ENCODE measurements at regions not wholly inside any gene's neighbourhood (a gene's known extent, or its start where the extent isn't known, plus 50 kb on each side); places are given as distances from the start of the nearest gene placed in this dataset.

DNA sequence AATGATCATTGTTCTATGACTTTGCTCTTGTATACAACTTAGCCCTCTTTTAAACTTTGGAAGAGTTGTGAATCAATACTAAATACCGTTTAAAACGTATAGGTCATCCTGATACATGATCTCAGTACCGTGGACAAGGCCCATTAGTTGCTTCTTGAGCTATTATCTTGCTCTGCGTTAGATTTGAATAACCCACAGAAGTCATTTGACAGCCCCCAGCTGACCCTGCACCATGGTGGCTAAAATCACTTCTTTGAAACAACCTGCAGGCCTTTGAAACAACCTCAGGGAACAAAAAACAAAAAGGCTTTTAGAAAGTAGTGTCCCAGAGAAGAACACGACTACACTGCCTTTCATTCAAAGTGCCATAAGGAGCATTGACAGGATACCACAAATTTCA is 473.0 kb upstream of the ADGRL2 start:
- no peak overlapping the region for H3K27ac ChIP-seq
- H3K27me3 ChIP-seq = no peaks in the 10 kb centered on the region
- DNase-seq = no peak

DNA sequence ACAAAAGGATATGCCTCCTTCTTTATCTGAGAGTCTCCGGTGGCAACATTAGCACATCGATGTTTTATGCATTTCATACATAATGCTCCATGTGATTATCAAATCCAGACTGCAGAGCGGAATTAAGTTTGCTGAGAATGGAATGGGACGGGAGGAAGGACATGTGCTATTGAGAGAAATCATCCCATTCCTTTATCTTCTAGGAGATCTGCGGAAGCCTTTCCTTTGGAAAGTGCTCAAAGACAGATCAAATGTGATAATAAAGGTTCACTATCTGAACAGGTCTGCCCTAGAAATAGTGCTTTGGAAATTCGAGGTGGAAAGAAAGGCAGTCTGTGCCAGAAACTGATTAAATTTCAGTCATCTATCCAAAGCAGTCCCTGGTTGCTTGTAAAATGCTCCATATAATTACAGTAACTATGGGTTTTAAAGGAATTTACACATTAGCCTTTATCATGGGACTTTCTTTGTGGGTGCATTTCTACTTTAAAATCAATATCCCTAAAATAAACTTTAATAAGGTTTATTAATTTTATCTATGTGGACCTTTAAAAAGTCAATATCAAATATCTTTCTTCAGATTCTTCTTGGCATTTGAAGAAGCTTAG is 473.5 kb upstream of the ADGRL2 start:
- Histone ChIP-seq H3K4me3 (no peak overlapping the region), H3K4me1 (no peaks in the 10 kb centered on the region), H3K36me3 (no peaks in the 10 kb centered on the region), H3K27me3 (no peaks in the 10 kb centered on the region), H3K27ac (no peak overlapping the region), H3K9me3 (replicated peaks) (no peaks in the 10 kb centered on the region)
- no peak for DNase-seq

More for the DNA sequence above, 473.0 kb upstream of the ADGRL2 start:
- no peaks in the 10 kb centered on the region for H3K4me1 ChIP-seq
- H3K4me3 ChIP-seq = no peak overlapping the region
- no peaks in the 10 kb centered on the region for H3K9me3 ChIP-seq (replicated peaks)
- no peaks in the 10 kb centered on the region for H3K36me3 ChIP-seq

DNA sequence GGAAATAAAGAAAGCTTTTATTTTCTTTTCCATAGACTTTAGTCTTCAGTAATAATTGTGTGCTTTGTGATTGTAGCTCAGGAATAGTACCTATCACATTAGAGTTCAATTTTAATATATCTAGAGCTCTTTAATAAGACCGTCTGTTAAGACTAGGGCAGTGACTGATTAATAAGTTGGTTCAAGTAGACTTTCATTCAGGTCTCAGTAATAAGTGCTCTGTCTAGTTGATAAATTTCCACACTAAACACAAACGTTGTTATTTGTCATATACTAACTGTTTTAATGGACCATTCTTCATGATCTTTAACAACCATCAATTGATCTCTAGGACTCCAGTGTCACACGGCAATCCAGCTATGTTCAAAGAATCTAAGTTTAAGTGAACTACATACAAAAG is 474.5 kb upstream of the ADGRL2 start:
- H3K4me3 ChIP-seq = no peak overlapping the region
- H3K27me3 ChIP-seq = no peaks in the 10 kb centered on the region
- no peaks in the 10 kb centered on the region for H3K36me3 ChIP-seq
- no peaks in the 10 kb centered on the region for H3K9me3 ChIP-seq (replicated peaks)
- H3K27ac ChIP-seq = no peak overlapping the region
- H3K4me1 ChIP-seq = no peaks in the 10 kb centered on the region
- no peak for DNase-seq

DNA sequence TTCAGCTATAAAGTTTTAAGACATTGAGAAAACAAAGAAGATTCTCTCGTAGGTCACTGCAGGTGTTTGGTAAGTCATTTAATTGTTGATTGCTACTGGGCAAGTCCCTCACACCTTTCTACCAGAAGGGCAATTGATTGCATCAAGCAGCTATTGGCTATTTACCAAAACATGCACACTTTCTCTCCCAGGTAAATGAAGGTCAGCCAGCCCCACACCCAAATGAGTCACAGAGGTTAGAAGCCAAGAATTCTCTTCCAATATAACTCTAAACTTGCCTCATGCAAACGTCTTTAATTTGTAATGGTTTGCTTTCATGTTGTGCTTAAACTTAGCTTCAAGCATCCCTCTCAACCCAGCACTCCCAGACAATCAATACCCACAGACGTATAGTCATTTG is 475.3 kb upstream of the ADGRL2 start:
- no peaks in the 10 kb centered on the region for H3K36me3 ChIP-seq
- DNase-seq = no peak
- H3K9me3 ChIP-seq (replicated peaks) = no peaks in the 10 kb centered on the region
- H3K4me1 ChIP-seq = no peaks in the 10 kb centered on the region
- no peak overlapping the region for H3K27ac ChIP-seq
- H3K27me3 ChIP-seq = no peaks in the 10 kb centered on the region
- no peak overlapping the region for H3K4me3 ChIP-seq

DNA sequence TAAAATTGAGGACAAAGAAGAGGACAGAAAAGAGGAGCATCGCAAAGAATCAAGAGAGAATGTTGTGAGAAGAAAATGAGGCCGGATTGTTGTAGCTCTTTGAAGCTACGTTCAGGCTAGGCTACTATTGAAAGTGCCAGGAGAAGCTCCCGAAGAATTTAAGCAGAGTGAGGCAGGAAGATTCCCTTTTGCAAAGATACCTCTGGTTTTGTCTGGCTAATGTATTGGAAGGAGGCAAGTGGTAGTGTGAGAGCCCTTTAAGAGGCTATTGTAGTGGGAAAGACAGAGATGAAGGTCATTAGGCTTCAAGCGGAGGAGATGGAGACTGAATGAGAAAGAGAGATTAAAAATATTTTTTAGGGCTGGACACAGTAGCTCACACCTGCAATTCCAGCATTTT is 476.9 kb upstream of the ADGRL2 start:
- Histone ChIP-seq H3K4me1 (no peaks in the 10 kb centered on the region), H3K36me3 (no peaks in the 10 kb centered on the region), H3K9me3 (replicated peaks) (no peaks in the 10 kb centered on the region), H3K27me3 (no peaks in the 10 kb centered on the region), H3K27ac (no peak overlapping the region), H3K4me3 (no peak overlapping the region)
- DNase-seq = no peak

DNA sequence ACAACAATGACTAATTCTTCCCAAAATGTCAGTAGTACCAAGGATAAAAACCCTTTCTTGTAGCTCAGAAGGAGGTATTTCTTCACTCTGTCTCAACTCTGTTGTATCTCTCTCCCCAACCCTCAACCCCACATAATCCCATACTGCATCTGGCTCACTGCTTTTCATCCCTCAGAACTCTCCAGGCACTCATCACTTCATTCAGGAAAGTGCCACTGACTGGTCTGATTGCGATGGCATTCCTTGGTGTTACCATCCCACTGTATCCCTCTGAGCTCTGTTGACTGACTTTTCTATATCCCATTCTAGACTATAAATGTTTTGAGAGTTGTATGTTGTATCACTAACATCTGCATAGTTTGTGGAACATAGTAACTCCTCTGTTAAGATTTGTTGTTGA is 483.5 kb upstream of the ADGRL2 start:
- H3K27me3 ChIP-seq = no peaks in the 10 kb centered on the region
- H3K27ac ChIP-seq = no peak overlapping the region
- H3K4me3 ChIP-seq = no peak overlapping the region
- H3K36me3 ChIP-seq = no peaks in the 10 kb centered on the region
- no peak for DNase-seq
- H3K4me1 ChIP-seq = no peaks in the 10 kb centered on the region
- no peaks in the 10 kb centered on the region for H3K9me3 ChIP-seq (replicated peaks)

DNA sequence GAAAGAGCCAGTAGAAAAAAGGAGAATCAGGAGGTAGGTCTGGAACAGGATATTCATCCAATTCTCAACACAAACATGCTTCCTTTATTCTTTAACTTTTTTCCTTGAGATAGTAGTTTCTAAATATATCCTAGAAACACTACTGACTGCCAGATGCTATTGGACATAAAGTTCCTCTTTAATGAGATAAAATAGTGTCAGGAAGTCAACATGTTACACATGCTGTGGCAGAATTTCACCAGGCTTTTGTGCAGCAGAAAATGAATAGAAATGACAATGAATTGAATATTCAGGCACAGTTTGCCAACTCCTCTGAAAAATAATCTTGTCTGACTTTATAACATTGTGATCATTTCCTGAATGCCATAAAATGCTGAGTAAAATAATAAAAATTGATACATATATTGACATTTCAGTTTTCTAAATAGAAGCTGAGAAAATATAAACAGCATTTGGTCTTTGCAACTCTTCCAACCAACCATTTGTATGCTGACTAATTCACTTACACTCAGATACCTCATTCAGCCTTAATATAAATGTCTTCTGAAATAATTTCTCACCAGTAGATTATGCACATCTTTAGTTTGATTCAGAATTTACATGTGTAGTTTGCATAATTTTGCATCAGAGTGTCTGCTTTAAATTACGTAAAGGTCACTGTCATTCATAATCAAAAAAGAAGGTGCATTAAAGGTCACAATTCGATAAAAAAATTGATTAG is 486.1 kb upstream of the ADGRL2 start:
- Histone ChIP-seq H3K4me3 (no peak overlapping the region), H3K27me3 (no peaks in the 10 kb centered on the region), H3K4me1 (no peaks in the 10 kb centered on the region), H3K36me3 (no peaks in the 10 kb centered on the region), H3K27ac (no peak overlapping the region), H3K9me3 (replicated peaks) (no peaks in the 10 kb centered on the region)
- DNase-seq = no peak

DNA sequence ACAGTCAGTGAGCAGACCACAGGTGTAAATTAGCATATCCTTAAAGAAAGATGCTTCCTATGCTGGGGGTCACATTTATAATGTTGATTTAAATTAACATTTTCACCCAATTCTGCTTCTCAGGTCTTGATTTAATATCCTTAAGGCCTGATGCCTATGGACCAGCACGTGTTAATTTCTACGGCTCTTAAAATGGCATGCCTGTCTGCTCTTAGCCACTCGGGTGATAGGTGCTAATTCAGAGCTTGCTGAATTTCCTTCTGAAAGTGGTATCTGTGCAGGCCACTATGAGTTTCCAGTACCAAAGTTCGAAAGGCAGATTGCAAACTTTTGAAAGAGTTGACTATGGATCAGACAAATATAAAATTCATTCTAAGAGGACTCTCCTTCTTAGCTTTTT is 487.4 kb upstream of the ADGRL2 start:
- DNase-seq = no peak
- Histone ChIP-seq H3K4me1 (no peaks in the 10 kb centered on the region), H3K27me3 (no peaks in the 10 kb centered on the region), H3K36me3 (no peaks in the 10 kb centered on the region), H3K27ac (no peak overlapping the region), H3K4me3 (no peak overlapping the region), H3K9me3 (replicated peaks) (no peaks in the 10 kb centered on the region)

DNA sequence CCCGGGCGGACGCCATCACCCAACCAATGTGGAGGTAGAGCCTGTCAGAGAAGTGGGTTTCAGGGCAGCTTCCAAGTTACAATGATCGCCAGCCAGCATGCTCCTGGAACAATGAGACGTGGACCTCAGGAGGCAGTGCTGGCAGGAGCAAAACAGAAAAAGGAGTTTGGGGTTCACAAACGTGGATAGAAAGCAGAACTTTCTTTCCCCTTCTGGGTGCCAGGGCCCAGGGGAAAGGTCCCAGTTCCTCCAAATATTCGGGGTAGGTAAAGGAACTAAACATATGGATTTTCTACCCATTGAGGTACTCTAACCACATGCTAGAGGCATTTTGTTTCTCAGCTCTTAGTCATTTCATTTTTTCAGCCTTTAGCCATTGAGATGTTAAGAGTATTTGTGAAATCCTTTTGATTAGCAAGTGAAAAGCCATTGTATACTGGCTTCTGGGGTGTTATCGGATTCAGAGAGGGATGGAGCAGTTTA is 488.4 kb upstream of the ADGRL2 start:
- no peak for DNase-seq
- Histone ChIP-seq H3K9me3 (replicated peaks) (no peaks in the 10 kb centered on the region), H3K27me3 (no peaks in the 10 kb centered on the region), H3K4me1 (no peaks in the 10 kb centered on the region), H3K27ac (no peak overlapping the region), H3K4me3 (no peak overlapping the region), H3K36me3 (no peaks in the 10 kb centered on the region)

DNA sequence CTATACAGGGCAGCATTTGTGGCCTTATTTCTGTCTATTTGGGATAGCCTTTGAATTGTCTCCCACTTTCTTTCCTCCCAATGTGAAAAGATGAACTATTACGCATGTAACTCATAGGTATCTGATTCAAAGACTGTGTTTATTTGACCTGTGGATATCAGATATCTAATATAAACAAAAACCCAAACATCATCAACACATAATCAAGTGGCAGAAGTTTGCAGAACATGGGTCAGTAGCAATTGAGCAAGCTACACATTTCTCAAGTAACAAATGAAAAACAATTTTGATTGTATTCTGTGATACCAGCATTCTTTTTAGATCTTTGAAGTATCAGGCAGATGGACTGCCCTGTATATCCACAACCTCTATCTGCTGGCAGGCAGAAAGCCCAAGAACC is 490.5 kb upstream of the ADGRL2 start:
- no peaks in the 10 kb centered on the region for H3K9me3 ChIP-seq (replicated peaks)
- H3K4me3 ChIP-seq = no peak overlapping the region
- H3K27me3 ChIP-seq = no peaks in the 10 kb centered on the region
- no peak for DNase-seq
- peaks cover 5% of the 10 kb centered on the region; the same call in 1 of the 2 replicates for H3K4me1 ChIP-seq
- H3K27ac ChIP-seq = no peak overlapping the region
- H3K36me3 ChIP-seq = no peaks in the 10 kb centered on the region

DNA sequence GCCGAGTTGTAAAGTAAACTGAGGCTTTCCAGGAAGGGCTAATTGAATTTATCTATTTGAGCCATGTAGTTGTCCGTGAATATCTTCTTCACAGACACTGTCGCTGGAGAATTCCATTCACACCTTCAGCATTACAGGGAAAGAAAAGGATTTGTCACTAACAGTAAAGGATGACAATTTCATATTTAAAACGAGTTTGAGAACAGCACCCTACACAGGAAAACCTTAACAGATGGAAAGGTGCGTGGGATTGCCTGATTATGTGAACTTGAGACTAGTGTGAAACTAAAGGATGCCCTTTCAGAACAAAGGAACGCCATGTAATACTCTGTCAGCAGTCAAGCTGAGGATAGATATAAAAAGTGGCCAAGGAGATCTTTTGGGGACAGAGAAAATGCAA is 492.5 kb upstream of the ADGRL2 start:
- no peak overlapping the region for H3K27ac ChIP-seq
- H3K9me3 ChIP-seq (replicated peaks) = no peaks in the 10 kb centered on the region
- no peaks in the 10 kb centered on the region for H3K27me3 ChIP-seq
- H3K4me1 ChIP-seq = peaks cover 13% of the 10 kb centered on the region
- H3K36me3 ChIP-seq = no peaks in the 10 kb centered on the region
- H3K4me3 ChIP-seq = no peak overlapping the region
- DNase-seq = no peak

DNA sequence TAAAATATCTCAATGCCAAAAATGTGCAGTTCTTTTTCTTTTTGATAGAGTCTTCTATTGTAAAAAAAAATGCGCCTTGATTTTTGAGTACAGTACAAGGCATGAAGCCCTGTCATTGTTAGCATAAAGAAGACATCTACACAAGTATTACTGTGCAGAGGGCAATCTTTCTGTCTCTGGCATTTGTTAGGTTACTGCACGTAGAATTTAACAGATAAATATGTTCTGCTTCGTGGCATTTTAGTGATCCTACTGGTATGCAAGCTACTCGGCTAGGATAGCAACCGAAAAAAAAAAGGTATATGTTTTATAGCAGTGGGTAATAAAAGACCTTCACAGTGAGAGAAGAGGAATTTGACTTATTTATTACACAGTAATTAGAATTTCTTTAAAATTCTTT is 492.9 kb upstream of the ADGRL2 start:
- H3K36me3 ChIP-seq = no peaks in the 10 kb centered on the region
- H3K4me3 ChIP-seq = no peak overlapping the region
- H3K4me1 ChIP-seq = peaks cover 13% of the 10 kb centered on the region
- H3K9me3 ChIP-seq (replicated peaks) = no peaks in the 10 kb centered on the region
- H3K27ac ChIP-seq = no peak overlapping the region
- H3K27me3 ChIP-seq = no peaks in the 10 kb centered on the region
- DNase-seq = no peak

DNA sequence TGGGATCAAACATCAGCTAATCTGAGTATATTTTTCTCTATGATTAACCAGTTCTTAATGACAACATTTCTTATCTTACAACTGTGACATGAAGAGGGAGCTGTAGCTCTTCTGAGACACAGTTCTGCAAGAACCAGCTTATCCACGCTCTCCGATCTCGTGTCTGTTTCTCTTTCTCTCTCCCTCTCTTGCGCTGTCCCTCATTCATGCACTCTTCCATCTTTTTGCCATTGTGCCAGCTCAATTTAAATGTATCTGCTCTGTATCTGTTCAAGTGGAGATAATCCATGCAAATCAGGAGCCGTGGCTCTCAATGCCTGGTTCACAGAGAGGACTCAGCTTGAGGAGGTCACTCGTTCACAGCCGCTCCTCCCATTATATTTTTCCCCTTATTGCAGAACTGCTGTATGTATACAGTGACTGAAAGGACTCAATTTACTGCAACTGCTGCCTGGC is 494.7 kb upstream of the ADGRL2 start:
- peak overlapping the region; percentile 3; the same call in 1 of the 2 replicates for H3K27ac ChIP-seq
- H3K9me3 ChIP-seq (replicated peaks) = no peaks in the 10 kb centered on the region
- H3K4me3 ChIP-seq = peak overlapping the region; percentile 56
- H3K4me1 ChIP-seq = peaks cover 13% of the 10 kb centered on the region
- H3K27me3 ChIP-seq = no peaks in the 10 kb centered on the region
- H3K36me3 ChIP-seq = no peaks in the 10 kb centered on the region
- peak; percentile 44 to 77 for DNase-seq

DNA sequence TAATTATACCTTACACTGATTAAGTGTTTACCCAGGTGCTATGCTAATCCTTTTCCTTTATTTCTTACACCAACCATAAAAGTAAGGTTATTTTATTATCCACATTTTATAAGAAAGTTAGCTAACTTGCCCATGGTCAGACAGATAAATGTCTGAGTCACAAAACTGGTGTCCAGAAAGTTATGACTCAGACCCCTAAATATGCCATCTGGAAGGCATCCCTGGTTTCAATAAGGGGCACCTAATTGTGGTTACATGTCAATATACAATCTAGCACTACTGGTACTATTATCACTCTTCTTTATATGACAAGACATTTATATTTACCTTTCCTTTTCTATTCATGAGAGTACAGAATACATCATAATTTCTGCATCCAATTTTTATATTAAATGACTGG is 496.5 kb upstream of the ADGRL2 start:
- H3K27ac ChIP-seq = no peak overlapping the region
- H3K4me3 ChIP-seq = no peak overlapping the region
- H3K9me3 ChIP-seq (replicated peaks) = no peaks in the 10 kb centered on the region
- H3K36me3 ChIP-seq = no peaks in the 10 kb centered on the region
- peak in 1 of 2 experiments; percentile 12 for DNase-seq
- H3K4me1 ChIP-seq = peaks cover 13% of the 10 kb centered on the region
- H3K27me3 ChIP-seq = no peaks in the 10 kb centered on the region

DNA sequence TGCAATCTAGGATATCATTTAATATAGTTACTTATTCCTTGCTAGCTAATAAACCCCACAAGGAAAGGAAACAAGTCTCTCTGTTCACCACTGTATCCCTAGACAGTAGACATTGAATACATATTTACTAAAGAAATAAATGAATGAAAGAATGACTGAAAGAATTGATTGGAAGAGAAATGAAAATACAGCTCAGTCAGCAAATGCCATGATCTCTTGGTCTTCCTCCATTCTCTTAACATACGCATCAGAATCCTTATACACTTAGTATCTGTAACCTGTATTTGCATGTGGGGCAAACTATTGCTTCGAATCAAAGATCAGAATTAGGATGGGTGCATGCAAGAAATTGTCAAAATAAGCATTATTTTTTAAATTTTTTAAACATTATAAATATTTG is 500.8 kb upstream of the ADGRL2 start:
- no peak overlapping the region for H3K27ac ChIP-seq
- H3K36me3 ChIP-seq = no peaks in the 10 kb centered on the region
- peaks cover 9% of the 10 kb centered on the region for H3K4me1 ChIP-seq
- DNase-seq = no peak
- H3K27me3 ChIP-seq = no peaks in the 10 kb centered on the region
- no peak overlapping the region for H3K4me3 ChIP-seq
- H3K9me3 ChIP-seq (replicated peaks) = no peaks in the 10 kb centered on the region; the same call in 1 of the 2 replicates

DNA sequence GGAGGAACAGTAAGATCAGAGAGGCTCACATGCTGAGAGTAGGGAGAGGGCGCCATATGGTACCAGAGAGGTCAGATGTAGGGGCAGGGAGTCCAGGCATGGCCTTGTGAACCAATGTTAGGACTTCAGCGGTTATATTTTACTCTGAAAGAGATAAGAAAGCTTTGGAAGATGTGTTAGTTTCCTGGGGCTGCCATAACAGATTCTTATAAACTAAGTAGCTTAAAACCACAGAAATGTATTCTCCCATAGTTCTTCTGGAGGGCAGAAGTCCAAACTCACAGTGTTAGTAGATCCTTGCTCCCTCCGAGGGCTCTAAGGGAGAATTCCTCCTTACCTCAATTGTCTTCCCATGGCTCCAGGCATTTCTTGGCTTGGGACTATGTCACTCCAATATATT is 502.5 kb upstream of the ADGRL2 start:
- no peak overlapping the region for H3K4me3 ChIP-seq
- H3K36me3 ChIP-seq = no peaks in the 10 kb centered on the region
- H3K4me1 ChIP-seq = no peaks in the 10 kb centered on the region
- no peak for DNase-seq
- no peaks in the 10 kb centered on the region; the same call in 1 of the 2 replicates for H3K9me3 ChIP-seq (replicated peaks)
- H3K27me3 ChIP-seq = no peaks in the 10 kb centered on the region
- no peak overlapping the region for H3K27ac ChIP-seq
